GM23338 (cell line): ENCODE measurements at regions not wholly inside any gene's neighbourhood (a gene's known extent, or its start where the extent isn't known, plus 50 kb on each side); places are given as distances from the start of the nearest gene placed in this dataset.
A peak's percentile ranks its signal among the peaks of the same experiment; 100 is the strongest.

Experiments used
- ATAC-seq: fragments of 200-7000 bp; cut with Tn5 transposase; 3 replicates; pipeline ENCODE4 v1.9.1; 2020
- DNase-seq: peaks from one replicate; pipeline ENCODE4 v3.0.0-alpha.2; 2015; ENCODE audit warnings: low spot score
- H2AFZ ChIP-seq: fragments of 200-600 bp; sonication (generic); 2 replicates; pipeline ENCODE4 v1.8.0; 2016; ENCODE audit warnings: antibody characterized with exemption, mild to moderate bottlenecking, moderate library complexity
- H3F3A ChIP-seq: fragments of 200-600 bp; sonication (generic); replicated peaks from 2 replicates; pipeline ENCODE4 v1.8.0; 2017; ENCODE audit warnings: antibody characterized with exemption, mixed run types, low read depth
- H3K27ac ChIP-seq: fragments of 200-600 bp; sonication (generic); 2 replicates; pipeline ENCODE4 v1.6.1; 2016; ENCODE audit warnings: low read depth
- H3K27me3 ChIP-seq: fragments of 200-600 bp; sonication (generic); 2 replicates; pipeline ENCODE4 v1.8.0; 2016; ENCODE audit warnings: mild to moderate bottlenecking, mixed run types, moderate library complexity; ENCODE audit not compliant: insufficient read depth
- H3K36me3 ChIP-seq: fragments of 200-600 bp; sonication (generic); 2 replicates; pipeline ENCODE4 v1.8.0; 2016; ENCODE audit warnings: mild to moderate bottlenecking; ENCODE audit not compliant: insufficient read depth
- H3K4me1 ChIP-seq: fragments of 200-600 bp; sonication (generic); 2 replicates; pipeline ENCODE4 v1.8.0; 2016; ENCODE audit warnings: mild to moderate bottlenecking, moderate library complexity; ENCODE audit not compliant: insufficient read depth
- H3K4me2 ChIP-seq: fragments of 200-600 bp; sonication (generic); 2 replicates; pipeline ENCODE4 v1.7.1; 2017; ENCODE audit warnings: mixed run types
- H3K4me3 ChIP-seq: fragments of 200-600 bp; sonication (generic); 2 replicates; pipeline ENCODE4 v1.6.1; 2016; ENCODE audit warnings: mixed run types
- H3K79me2 ChIP-seq: fragments of 200-600 bp; sonication (generic); replicated peaks from 2 replicates; pipeline ENCODE4 v1.8.0; 2017; ENCODE audit warnings: mild to moderate bottlenecking; ENCODE audit not compliant: insufficient read depth
- H3K9me2 ChIP-seq: fragments of 200-600 bp; sonication (generic); 2 replicates; pipeline ENCODE4 v1.8.0; 2017; ENCODE audit not compliant: insufficient read depth
- H4K20me1 ChIP-seq: fragments of 200-600 bp; sonication (generic); replicated peaks from 2 replicates; pipeline ENCODE4 v1.8.0; 2017; ENCODE audit warnings: mild to moderate bottlenecking; ENCODE audit not compliant: insufficient read depth
- H3K27ac Mint-ChIP-seq: 2 replicates; pipeline ENCODE4 v1.8.0; 2020; ENCODE audit warnings: inconsistent platforms, mild to moderate bottlenecking, moderate library complexity, mixed read lengths
- H3K27me3 Mint-ChIP-seq: 3 replicates; pipeline ENCODE4 v1.8.0; 2022; ENCODE audit warnings: low read depth, mild to moderate bottlenecking, moderate library complexity, mixed read lengths, inconsistent platforms; ENCODE audit not compliant: insufficient read depth, poor library complexity
- H3K36me3 Mint-ChIP-seq: 3 replicates; pipeline ENCODE4 v1.8.0; 2021; ENCODE audit warnings: low read depth, mild to moderate bottlenecking, inconsistent platforms, moderate library complexity, mixed read lengths
- H3K4me1 Mint-ChIP-seq: 3 replicates; pipeline ENCODE4 v1.8.0; 2020; ENCODE audit warnings: mild to moderate bottlenecking, inconsistent platforms, mixed read lengths
- H3K4me3 Mint-ChIP-seq: 3 replicates; pipeline ENCODE4 v1.8.0; 2021; ENCODE audit warnings: moderate library complexity, mild to moderate bottlenecking, inconsistent platforms, mixed read lengths
- H3K9me3 Mint-ChIP-seq: 3 replicates; pipeline ENCODE4 v1.8.0; 2020; ENCODE audit warnings: moderate library complexity, mild to moderate bottlenecking, inconsistent platforms, mixed read lengths
- CREB1 ChIP-seq: fragments of 250-450 bp; sonication (Bioruptor Pico); IDR thresholded peaks from 2 replicates; pipeline ENCODE4 v1.5.0; 2020; ENCODE audit warnings: low read depth, mild to moderate bottlenecking, moderate library complexity
- CTCF ChIP-seq, 2 experiments: fragments of 200-600 bp in 1 of 2; sonication (generic) in 1 of 2; conservative IDR thresholded peaks; 2 replicates each; pipeline versions ENCODE4 v1.5.1 to v1.6.1; 2016 to 2017; ENCODE audit warnings: antibody characterized with exemption in 2 of 2, low read depth in 2 of 2, mild to moderate bottlenecking in 2 of 2, moderate library complexity in 1 of 2
- ETS1 ChIP-seq: IDR thresholded peaks from 2 replicates; pipeline ENCODE4 v1.6.1; 2016; ENCODE audit warnings: antibody characterized with exemption
- EZH2 ChIP-seq: fragments of 200-600 bp; sonication (generic); IDR thresholded peaks from one replicate; pipeline ENCODE4 v1.8.0; 2017; ENCODE audit warnings: antibody characterized with exemption, mild to moderate bottlenecking, low read depth; ENCODE audit not compliant: unreplicated experiment
- EZH2phosphoT487 ChIP-seq: fragments of 200-600 bp; sonication (generic); IDR thresholded peaks from one replicate; pipeline ENCODE4 v1.8.1; 2018; ENCODE audit warnings: antibody characterized with exemption; ENCODE audit not compliant: unreplicated experiment
- JUNB ChIP-seq: IDR thresholded peaks from one replicate; pipeline ENCODE4 v1.6.1; 2016; ENCODE audit warnings: antibody characterized with exemption; ENCODE audit not compliant: unreplicated experiment
- NANOG ChIP-seq: IDR thresholded peaks from 2 replicates; pipeline ENCODE4 v1.6.1; 2016; ENCODE audit warnings: antibody characterized with exemption, borderline replicate concordance
- POLR2AphosphoS5 ChIP-seq: IDR thresholded peaks from 2 replicates; pipeline ENCODE4 v1.6.1; 2016; ENCODE audit warnings: antibody characterized with exemption, low read depth
- REST ChIP-seq: IDR thresholded peaks from one replicate; pipeline ENCODE4 v1.6.1; 2018; ENCODE audit warnings: antibody characterized with exemption; ENCODE audit not compliant: unreplicated experiment
- STAT1 ChIP-seq: IDR thresholded peaks from one replicate; pipeline ENCODE4 v1.6.1; 2016; ENCODE audit warnings: antibody characterized with exemption; ENCODE audit not compliant: unreplicated experiment
- ZNF114 ChIP-seq: fragments of 250-450 bp; sonication (Bioruptor Pico); IDR thresholded peaks from 2 replicates; pipeline ENCODE4 v1.5.0; 2020; ENCODE audit warnings: mild to moderate bottlenecking, moderate library complexity
- ZNF331 ChIP-seq: fragments of 250-450 bp; sonication (Bioruptor Pico); IDR thresholded peaks from 2 replicates; pipeline ENCODE4 v1.5.0; 2020; ENCODE audit warnings: low read depth, mild to moderate bottlenecking, moderate library complexity
- ZNF462 ChIP-seq: fragments of 250-450 bp; sonication (Bioruptor Pico); IDR thresholded peaks from 2 replicates; pipeline ENCODE4 v1.5.0; 2020; ENCODE audit warnings: mild to moderate bottlenecking, moderate library complexity

- H3K4me1 Mint-ChIP-seq: peaks cover 25% of the 10 kb centered on the region; the same call in 2 of the 3 replicates
- no peak overlapping the region for H3K4me2 ChIP-seq
- no peak overlapping the region for H3K4me3 ChIP-seq
- TF ChIP-seq JUNB (no peak), STAT1 (no peak), EZH2 (no peak), POLR2AphosphoS5 (no peak), REST (no peak), ZNF462 (CRISPR knock-in tag) (no peak), ZNF331 (CRISPR knock-in tag) (no peak), ZNF114 (no peak), CREB1 (CRISPR knock-in tag) (no peak), CTCF (conservative IDR thresholded peaks at IDR 0.05; ENCODE audit: low read depth in 2 of 2) (no peak), EZH2phosphoT487 (no peak), ETS1 (no peak), NANOG (no peak)
- H3K4me3 Mint-ChIP-seq: no peak overlapping the region
- peaks cover 13% of the 10 kb centered on the region for H3K4me1 ChIP-seq
- DNase-seq: no peak
- H3K9me2 ChIP-seq: 0 out of 2 replicates have a peak, but pooled peaks cover 4% of the 10 kb centered on the region
- no peaks in the 10 kb centered on the region for H3K79me2 ChIP-seq
- no peak overlapping the region for H2AFZ ChIP-seq
- ATAC-seq: no peak
- H3K27ac Mint-ChIP-seq: peak overlapping the region; percentile 22
- no peaks in the 10 kb centered on the region for H3K27me3 Mint-ChIP-seq
- H3K36me3 ChIP-seq: no peaks in the 10 kb centered on the region
- H3K27me3 ChIP-seq: no peaks in the 10 kb centered on the region
- H3K9me3 Mint-ChIP-seq: peaks cover 9% of the 10 kb centered on the region
- H3F3A ChIP-seq: no peaks in the 10 kb centered on the region
- no peak overlapping the region for H3K27ac ChIP-seq
- no peaks in the 10 kb centered on the region for H3K36me3 Mint-ChIP-seq
- H4K20me1 ChIP-seq: no peaks in the 10 kb centered on the region
These were observed 199.7 kb upstream of the TMPRSS15 start for GRCh38 chr21:18603261-18603660.
